PC-9 (cell line): ENCODE measurements at regions not wholly inside any gene's neighbourhood (a gene's known extent, or its start where the extent isn't known, plus 50 kb on each side); places are given as distances from the start of the nearest gene placed in this dataset.

ENCODE experiments used
- EZH2 ChIP-seq: fragments of 200-600 bp; sonication (generic); IDR thresholded peaks from 2 replicates; pipeline ENCODE4 v1.8.0; 2017; ENCODE audit warnings: antibody characterized with exemption, low read depth
- TF ChIP-seq, protein P1 (sequence below): fragments of 200-600 bp; sonication (generic); conservative IDR thresholded peaks from 2 replicates; pipeline ENCODE4 v1.6.1; 2017; ENCODE audit warnings: mixed run types, antibody characterized with exemption, mild to moderate bottlenecking, moderate library complexity

DNA sequence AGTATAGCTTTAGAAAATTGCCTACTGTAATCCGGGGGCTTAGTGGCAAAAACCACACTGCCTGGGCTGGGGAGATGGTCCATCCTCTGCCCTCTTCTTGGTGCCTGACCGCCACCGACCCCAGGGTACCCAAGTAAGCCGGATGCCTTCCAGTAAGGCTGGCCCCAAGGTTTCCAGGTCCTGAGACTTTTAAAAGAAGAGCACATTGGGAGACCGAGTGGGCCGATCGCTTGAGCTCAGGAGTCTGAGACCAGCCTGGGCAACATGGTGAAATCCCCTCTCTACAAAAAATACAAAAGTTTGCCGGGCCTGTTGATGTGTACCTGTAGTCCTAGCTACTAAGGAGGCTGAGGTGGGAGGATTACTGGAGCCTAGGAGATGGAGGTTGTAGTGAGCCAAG is 406.7 kb upstream of the IRX4 start:
- TF ChIP-seq, protein P1, sequence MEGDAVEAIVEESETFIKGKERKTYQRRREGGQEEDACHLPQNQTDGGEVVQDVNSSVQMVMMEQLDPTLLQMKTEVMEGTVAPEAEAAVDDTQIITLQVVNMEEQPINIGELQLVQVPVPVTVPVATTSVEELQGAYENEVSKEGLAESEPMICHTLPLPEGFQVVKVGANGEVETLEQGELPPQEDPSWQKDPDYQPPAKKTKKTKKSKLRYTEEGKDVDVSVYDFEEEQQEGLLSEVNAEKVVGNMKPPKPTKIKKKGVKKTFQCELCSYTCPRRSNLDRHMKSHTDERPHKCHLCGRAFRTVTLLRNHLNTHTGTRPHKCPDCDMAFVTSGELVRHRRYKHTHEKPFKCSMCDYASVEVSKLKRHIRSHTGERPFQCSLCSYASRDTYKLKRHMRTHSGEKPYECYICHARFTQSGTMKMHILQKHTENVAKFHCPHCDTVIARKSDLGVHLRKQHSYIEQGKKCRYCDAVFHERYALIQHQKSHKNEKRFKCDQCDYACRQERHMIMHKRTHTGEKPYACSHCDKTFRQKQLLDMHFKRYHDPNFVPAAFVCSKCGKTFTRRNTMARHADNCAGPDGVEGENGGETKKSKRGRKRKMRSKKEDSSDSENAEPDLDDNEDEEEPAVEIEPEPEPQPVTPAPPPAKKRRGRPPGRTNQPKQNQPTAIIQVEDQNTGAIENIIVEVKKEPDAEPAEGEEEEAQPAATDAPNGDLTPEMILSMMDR, result no peak
- no peak for TF ChIP-seq EZH2
